SK-N-SH (cell line): ENCODE measurements at regions not wholly inside any gene's neighbourhood (a gene's known extent, or its start where the extent isn't known, plus 50 kb on each side); places are given as distances from the start of the nearest gene placed in this dataset.

ENCODE experiments used
- CTCF ChIA-PET: fragments of 300-600, 350-600 bp; formaldehyde crosslinking; extraction: SDS; loops from one replicate; lab custom pipeline; 2021; lab: Yijun Ruan, JAX
- POLR2A ChIA-PET: fragments of 350-600 bp; sonication (Branson Sonifier 250); formaldehyde crosslinking; extraction: SDS; loops from one replicate; lab custom pipeline; 2020; ENCODE audit warnings: antibody characterized with exemption, inconsistent platforms; lab: Yijun Ruan, JAX
- DNase-seq: peaks from one replicate; pipeline ENCODE4 v3.0.0; 2012
- H2AFZ ChIP-seq: fragments of 200-600 bp; sonication (generic); 2 replicates; pipeline ENCODE4 v1.8.1; 2016; ENCODE audit warnings: antibody characterized with exemption, mild to moderate bottlenecking, low read depth
- H3F3A ChIP-seq: fragments of 200-600 bp; sonication (generic); replicated peaks from 2 replicates; pipeline ENCODE3; 2016; ENCODE audit warnings: antibody characterized with exemption, mild to moderate bottlenecking; ENCODE audit not compliant: insufficient read depth
- H3K27ac ChIP-seq, 2 experiments: fragments of 200-500 bp in 1 of 2; fragments of 200-600 bp in 1 of 2; sonication (Bioruptor generic) in 1 of 2; sonication (generic), shearing (Covaris generic) in 1 of 2; 2 replicates each; pipeline versions ENCODE4 v1.5.1 to v1.6.1; 2014 to 2016; ENCODE audit warnings: low read depth in 2 of 2, inconsistent platforms in 1 of 2, low read length in 1 of 2, mild to moderate bottlenecking in 1 of 2, mixed read lengths in 1 of 2
- H3K27me3 ChIP-seq: fragments of 200-600 bp; sonication (generic), shearing (Covaris generic); 2 replicates; pipeline ENCODE4 v1.6.1; 2016; ENCODE audit warnings: mixed run types; ENCODE audit not compliant: insufficient read depth
- H3K36me3 ChIP-seq, 2 experiments: fragments of 200-500 bp in 1 of 2; fragments of 200-600 bp in 1 of 2; sonication (Bioruptor generic) in 1 of 2; sonication (generic) in 1 of 2; replicated peaks in 1 of 2; 2 replicates each; pipeline versions ENCODE3 to v1.5.1; 2014 to 2016; ENCODE audit warnings: low read length in 1 of 2, mild to moderate bottlenecking in 1 of 2; ENCODE audit not compliant: insufficient read depth in 2 of 2, control insufficient read depth in 1 of 2
- H3K4me1 ChIP-seq, 2 experiments: fragments of 200-500 bp in 1 of 2; fragments of 200-600 bp in 1 of 2; sonication (Bioruptor generic) in 1 of 2; sonication (generic), shearing (Covaris generic) in 1 of 2; 2 replicates each; pipeline versions ENCODE4 v1.5.1 to v1.6.1; 2014 to 2016; ENCODE audit warnings: low read depth in 1 of 2, low read length in 1 of 2, mixed run types in 1 of 2; ENCODE audit not compliant: insufficient read depth in 2 of 2, control insufficient read depth in 1 of 2
- H3K4me2 ChIP-seq: fragments of 200-600 bp; sonication (generic), shearing (Covaris generic); 2 replicates; pipeline ENCODE4 v1.6.1; 2017; ENCODE audit warnings: mixed run types
- H3K4me3 ChIP-seq, 2 experiments: fragments of 200-500 bp in 1 of 2; fragments of 200-600 bp in 1 of 2; sonication (Bioruptor generic) in 1 of 2; sonication (generic), shearing (Covaris generic) in 1 of 2; 2 replicates each; pipeline versions ENCODE4 v1.5.1 to v1.8.1; 2014 to 2016; ENCODE audit warnings: low read depth in 2 of 2, inconsistent platforms in 1 of 2, low read length in 1 of 2, mild to moderate bottlenecking in 1 of 2, mixed read lengths in 1 of 2, moderate library complexity in 1 of 2
- H3K79me2 ChIP-seq: fragments of 200-600 bp; sonication (generic); 2 replicates; pipeline ENCODE4 v1.8.1; 2017; ENCODE audit warnings: mild to moderate bottlenecking; ENCODE audit not compliant: insufficient read depth
- H3K9ac ChIP-seq: fragments of 200-600 bp; sonication (generic); 2 replicates; pipeline ENCODE4 v1.6.1; 2017; ENCODE audit warnings: mixed run types
- H3K9me2 ChIP-seq: fragments of 200-600 bp; sonication (generic); 2 replicates; pipeline ENCODE4 v1.6.1; 2017; ENCODE audit warnings: mixed run types
- H3K9me3 ChIP-seq: fragments of 200-600 bp; sonication (generic); 2 replicates; pipeline ENCODE4 v1.6.1; 2017; ENCODE audit warnings: mixed run types, mild to moderate bottlenecking, moderate library complexity
- H4K20me1 ChIP-seq: fragments of 200-600 bp; sonication (generic); 2 replicates; pipeline ENCODE4 v1.6.1; 2017; ENCODE audit warnings: mild to moderate bottlenecking, mixed run types; ENCODE audit not compliant: insufficient read depth
- MXI1 ChIP-seq: IDR thresholded peaks from 2 replicates; pipeline ENCODE4 v1.6.1; 2012; ENCODE audit warnings: mild to moderate bottlenecking, low read depth, low read length, improper control_type of control experiment
- POLR2AphosphoS5 ChIP-seq: IDR thresholded peaks from 2 replicates; pipeline ENCODE4 v1.6.1; 2012; ENCODE audit warnings: low read depth, low read length
- RXRA ChIP-seq: IDR thresholded peaks from 2 replicates; pipeline ENCODE4 v1.4.0; 2012; ENCODE audit warnings: low read depth, mild to moderate bottlenecking, borderline replicate concordance
- SIN3A ChIP-seq: IDR thresholded peaks from 2 replicates; pipeline ENCODE4 v1.6.1; 2012; ENCODE audit warnings: low read depth, mild to moderate bottlenecking, low read length, moderate library complexity, borderline replicate concordance
- SMC3 ChIP-seq: IDR thresholded peaks from 2 replicates; pipeline ENCODE4 v1.6.1; 2012; ENCODE audit warnings: low read depth, low read length, improper control_type of control experiment
- TAF1 ChIP-seq: IDR thresholded peaks from 2 replicates; pipeline ENCODE4 v1.6.1; 2012; ENCODE audit warnings: low read depth, mild to moderate bottlenecking, low read length, moderate library complexity, borderline replicate concordance
- TEAD4 ChIP-seq: IDR thresholded peaks from 2 replicates; pipeline ENCODE4 v1.4.0; 2012; ENCODE audit warnings: mild to moderate bottlenecking, borderline replicate concordance; ENCODE audit not compliant: insufficient read depth
- USF2 ChIP-seq: fragments of 150-350 bp; IDR thresholded peaks from 2 replicates; pipeline ENCODE4 v1.6.1; 2017; ENCODE audit warnings: antibody characterized with exemption, low read length, low read depth, borderline replicate concordance
- WGBS: methylation state at CpG from one replicate; pipeline ENCODE4 v1.1.6; 2017; ENCODE audit warnings: low lambda C conversion rate; 5-methylcytosine and 5-hydroxymethylcytosine counted together
- TF ChIP-seq, protein P1 (sequence below): IDR thresholded peaks from 2 replicates; pipeline ENCODE4 v1.4.0; 2012; ENCODE audit warnings: low read depth, borderline replicate concordance
- TF ChIP-seq, protein P2 (sequence below): IDR thresholded peaks from 2 replicates; pipeline ENCODE4 v1.6.1; 2012; ENCODE audit warnings: mild to moderate bottlenecking, low read depth, low read length, moderate library complexity

DNA sequence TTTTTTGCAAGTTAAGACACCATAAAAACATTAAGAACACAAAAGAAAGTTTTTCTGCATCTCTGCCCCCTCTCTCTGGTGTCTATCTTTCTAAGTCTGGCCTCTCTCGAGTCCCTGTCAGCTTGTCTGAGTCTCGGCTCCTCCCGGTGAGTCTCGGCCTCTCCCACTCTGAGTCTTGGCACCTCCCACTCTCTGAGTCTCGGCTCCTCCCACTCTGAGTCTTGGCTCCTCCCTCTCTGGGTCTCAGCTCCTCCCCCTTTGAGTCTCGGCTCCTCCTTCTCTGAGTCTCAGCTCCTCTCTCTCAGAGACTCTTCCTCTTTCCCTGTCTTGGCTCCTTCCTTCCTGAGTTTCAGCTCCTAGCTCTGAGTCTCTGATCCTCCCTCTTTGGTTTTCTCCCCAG lies 72.5 kb upstream of the AMPD3 start:
- no peak overlapping the region for H3K4me3 ChIP-seq
- H4K20me1 ChIP-seq: no peaks in the 10 kb centered on the region
- ChIA-PET POLR2A (no interaction called here), CTCF (interaction anchor here (2.2 kb wide), 1 partner anchor 23 kb away, joined by 8 read pairs; no protein-coding TSS in a partner anchor)
- no peak for DNase-seq
- H3K9me3 ChIP-seq: no peaks in the 10 kb centered on the region
- no peaks in the 10 kb centered on the region for H3K27me3 ChIP-seq
- no peaks in the 10 kb centered on the region for H3K79me2 ChIP-seq
- no peak overlapping the region for H3K4me2 ChIP-seq
- 78% methylated on average over 6 of the region's 6 CpGs for WGBS
- H3K9me2 ChIP-seq: no peaks in the 10 kb centered on the region
- no peak for TF ChIP-seq POLR2AphosphoS5
- no peak for TF ChIP-seq RXRA
- H2AFZ ChIP-seq: no peak overlapping the region
- H3K4me1 ChIP-seq: peaks cover 10 to 12% of the 10 kb centered on the region in 2 experiments; a peak in 2 of 4 replicates
- no peak overlapping the region for H3K9ac ChIP-seq
- H3K27ac ChIP-seq: no peak overlapping the region
- H3K36me3 ChIP-seq: no peaks in the 10 kb centered on the region
- H3F3A ChIP-seq: peaks cover 7% of the 10 kb centered on the region

- H3K79me2 ChIP-seq: no peaks in the 10 kb centered on the region
- TF ChIP-seq, protein P1, sequence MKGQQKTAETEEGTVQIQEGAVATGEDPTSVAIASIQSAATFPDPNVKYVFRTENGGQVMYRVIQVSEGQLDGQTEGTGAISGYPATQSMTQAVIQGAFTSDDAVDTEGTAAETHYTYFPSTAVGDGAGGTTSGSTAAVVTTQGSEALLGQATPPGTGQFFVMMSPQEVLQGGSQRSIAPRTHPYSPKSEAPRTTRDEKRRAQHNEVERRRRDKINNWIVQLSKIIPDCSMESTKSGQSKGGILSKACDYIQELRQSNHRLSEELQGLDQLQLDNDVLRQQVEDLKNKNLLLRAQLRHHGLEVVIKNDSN: no peak
- TF ChIP-seq USF2 (no peak), TEAD4 (no peak), SMC3 (no peak), MXI1 (no peak), POLR2AphosphoS5 (no peak), SIN3A (no peak), TAF1 (no peak)
- TF ChIP-seq, protein P2, sequence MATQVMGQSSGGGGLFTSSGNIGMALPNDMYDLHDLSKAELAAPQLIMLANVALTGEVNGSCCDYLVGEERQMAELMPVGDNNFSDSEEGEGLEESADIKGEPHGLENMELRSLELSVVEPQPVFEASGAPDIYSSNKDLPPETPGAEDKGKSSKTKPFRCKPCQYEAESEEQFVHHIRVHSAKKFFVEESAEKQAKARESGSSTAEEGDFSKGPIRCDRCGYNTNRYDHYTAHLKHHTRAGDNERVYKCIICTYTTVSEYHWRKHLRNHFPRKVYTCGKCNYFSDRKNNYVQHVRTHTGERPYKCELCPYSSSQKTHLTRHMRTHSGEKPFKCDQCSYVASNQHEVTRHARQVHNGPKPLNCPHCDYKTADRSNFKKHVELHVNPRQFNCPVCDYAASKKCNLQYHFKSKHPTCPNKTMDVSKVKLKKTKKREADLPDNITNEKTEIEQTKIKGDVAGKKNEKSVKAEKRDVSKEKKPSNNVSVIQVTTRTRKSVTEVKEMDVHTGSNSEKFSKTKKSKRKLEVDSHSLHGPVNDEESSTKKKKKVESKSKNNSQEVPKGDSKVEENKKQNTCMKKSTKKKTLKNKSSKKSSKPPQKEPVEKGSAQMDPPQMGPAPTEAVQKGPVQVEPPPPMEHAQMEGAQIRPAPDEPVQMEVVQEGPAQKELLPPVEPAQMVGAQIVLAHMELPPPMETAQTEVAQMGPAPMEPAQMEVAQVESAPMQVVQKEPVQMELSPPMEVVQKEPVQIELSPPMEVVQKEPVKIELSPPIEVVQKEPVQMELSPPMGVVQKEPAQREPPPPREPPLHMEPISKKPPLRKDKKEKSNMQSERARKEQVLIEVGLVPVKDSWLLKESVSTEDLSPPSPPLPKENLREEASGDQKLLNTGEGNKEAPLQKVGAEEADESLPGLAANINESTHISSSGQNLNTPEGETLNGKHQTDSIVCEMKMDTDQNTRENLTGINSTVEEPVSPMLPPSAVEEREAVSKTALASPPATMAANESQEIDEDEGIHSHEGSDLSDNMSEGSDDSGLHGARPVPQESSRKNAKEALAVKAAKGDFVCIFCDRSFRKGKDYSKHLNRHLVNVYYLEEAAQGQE: no peak
- no peak overlapping the region for H3K4me2 ChIP-seq
- no peaks in the 10 kb centered on the region for H3K36me3 ChIP-seq
- no peaks in the 10 kb centered on the region for H3K27me3 ChIP-seq
- ChIA-PET POLR2A (no interaction called here), CTCF (interaction anchor here (2.7 kb wide), 1 partner anchor 20 kb away, joined by 10 read pairs; no protein-coding TSS in a partner anchor)
- H3K4me1 ChIP-seq: peaks cover 0 to 18% of the 10 kb centered on the region in 2 experiments; a peak in 2 of 4 replicates
- H3F3A ChIP-seq: no peaks in the 10 kb centered on the region
- no peak overlapping the region for H2AFZ ChIP-seq
- no peaks in the 10 kb centered on the region for H3K9me2 ChIP-seq
- WGBS: 85% methylated on average over 4 of the region's 6 CpGs
- DNase-seq: no peak
- no peaks in the 10 kb centered on the region for H4K20me1 ChIP-seq
- no peak overlapping the region for H3K4me3 ChIP-seq
- no peak overlapping the region for H3K9ac ChIP-seq
- H3K27ac ChIP-seq: no peak overlapping the region
- no peaks in the 10 kb centered on the region for H3K9me3 ChIP-seq
Observed at GRCh38 chr11:10385696-10386095, 69.4 kb upstream of the AMPD3 start.
